Fibroblast of villous mesenchyme (primary cell): ENCODE measurements at regions not wholly inside any gene's neighbourhood (a gene's known extent, or its start where the extent isn't known, plus 50 kb on each side); places are given as distances from the start of the nearest gene placed in this dataset.

Experiments used
- DNase-seq: peaks from one replicate; pipeline ENCODE4 v3.0.0-alpha.2; 2010; ENCODE audit warnings: low read depth
- H3K4me3 ChIP-seq: 2 replicates; pipeline ENCODE4 v1.5.1; 2011; ENCODE audit warnings: low read depth, mild to moderate bottlenecking, low read length
- TF ChIP-seq, protein P1 (sequence below): IDR thresholded peaks from 2 replicates; pipeline ENCODE4 v1.5.1; 2012; ENCODE audit warnings: low read depth, mild to moderate bottlenecking, low read length; ENCODE audit not compliant: insufficient read depth

DNA sequence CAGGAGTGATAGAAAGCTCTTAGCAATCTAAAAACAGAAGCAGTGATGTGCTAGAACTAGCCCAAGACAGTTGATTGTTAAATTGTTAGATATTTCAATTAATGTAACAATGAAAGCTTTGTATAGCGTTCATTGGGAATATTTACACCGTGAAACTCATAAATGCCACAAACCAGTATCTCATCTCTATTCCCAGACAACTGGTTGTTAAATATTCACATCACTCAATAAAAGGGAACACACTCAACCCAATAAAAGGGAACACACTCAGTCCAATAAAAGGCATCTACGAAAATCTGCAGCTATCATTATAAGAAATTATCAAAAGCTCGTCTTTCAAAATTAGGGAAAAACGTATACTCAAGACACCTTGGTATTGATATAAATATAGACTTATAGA lies 270.9 kb downstream of the CYLC2 start:
- TF ChIP-seq, protein P1, sequence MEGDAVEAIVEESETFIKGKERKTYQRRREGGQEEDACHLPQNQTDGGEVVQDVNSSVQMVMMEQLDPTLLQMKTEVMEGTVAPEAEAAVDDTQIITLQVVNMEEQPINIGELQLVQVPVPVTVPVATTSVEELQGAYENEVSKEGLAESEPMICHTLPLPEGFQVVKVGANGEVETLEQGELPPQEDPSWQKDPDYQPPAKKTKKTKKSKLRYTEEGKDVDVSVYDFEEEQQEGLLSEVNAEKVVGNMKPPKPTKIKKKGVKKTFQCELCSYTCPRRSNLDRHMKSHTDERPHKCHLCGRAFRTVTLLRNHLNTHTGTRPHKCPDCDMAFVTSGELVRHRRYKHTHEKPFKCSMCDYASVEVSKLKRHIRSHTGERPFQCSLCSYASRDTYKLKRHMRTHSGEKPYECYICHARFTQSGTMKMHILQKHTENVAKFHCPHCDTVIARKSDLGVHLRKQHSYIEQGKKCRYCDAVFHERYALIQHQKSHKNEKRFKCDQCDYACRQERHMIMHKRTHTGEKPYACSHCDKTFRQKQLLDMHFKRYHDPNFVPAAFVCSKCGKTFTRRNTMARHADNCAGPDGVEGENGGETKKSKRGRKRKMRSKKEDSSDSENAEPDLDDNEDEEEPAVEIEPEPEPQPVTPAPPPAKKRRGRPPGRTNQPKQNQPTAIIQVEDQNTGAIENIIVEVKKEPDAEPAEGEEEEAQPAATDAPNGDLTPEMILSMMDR = no peak
- H3K4me3 ChIP-seq = no peak overlapping the region
- no peak for DNase-seq

DNA sequence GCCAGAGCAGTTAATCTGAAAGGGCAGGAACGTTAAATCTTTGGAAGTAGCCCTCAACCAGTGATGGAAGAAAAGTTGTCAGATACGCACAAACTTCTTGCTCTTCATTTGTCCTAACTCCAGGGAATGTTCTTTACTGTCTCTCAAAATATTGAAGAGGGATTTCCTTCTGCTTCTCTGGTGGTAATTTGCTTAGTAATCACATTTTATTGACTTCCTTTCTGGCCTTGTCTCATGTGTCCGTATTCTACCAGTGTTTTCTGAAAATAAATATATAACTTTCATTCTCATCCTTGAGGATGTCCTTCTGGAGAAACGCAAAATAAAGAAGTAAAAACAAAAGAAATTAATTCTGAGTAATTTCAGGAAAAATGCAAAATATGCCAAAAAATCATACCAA lies 282.1 kb downstream of the CYLC2 start:
- DNase-seq = no peak
- TF ChIP-seq, protein P1 = no peak
- no peak overlapping the region for H3K4me3 ChIP-seq

DNA sequence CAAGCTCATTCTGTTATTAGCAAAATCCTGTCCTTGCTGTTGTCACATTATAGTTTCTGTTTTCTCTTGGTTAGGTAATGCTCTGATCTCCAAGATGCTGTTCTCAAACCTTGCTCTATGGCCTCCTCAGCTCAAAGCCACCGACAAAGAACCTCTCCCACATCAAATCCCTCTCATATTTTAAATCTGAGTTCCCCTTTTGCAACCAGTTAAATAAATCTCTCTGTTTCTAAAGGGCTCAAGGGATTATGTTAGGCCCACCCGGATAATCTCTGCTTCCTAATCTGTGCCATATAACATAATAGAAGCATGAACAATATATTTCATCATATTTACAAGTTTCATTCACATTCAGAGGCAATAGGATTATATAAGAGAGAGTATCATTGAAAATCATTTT lies 286.0 kb downstream of the CYLC2 start:
- TF ChIP-seq, protein P1 = no peak

DNA sequence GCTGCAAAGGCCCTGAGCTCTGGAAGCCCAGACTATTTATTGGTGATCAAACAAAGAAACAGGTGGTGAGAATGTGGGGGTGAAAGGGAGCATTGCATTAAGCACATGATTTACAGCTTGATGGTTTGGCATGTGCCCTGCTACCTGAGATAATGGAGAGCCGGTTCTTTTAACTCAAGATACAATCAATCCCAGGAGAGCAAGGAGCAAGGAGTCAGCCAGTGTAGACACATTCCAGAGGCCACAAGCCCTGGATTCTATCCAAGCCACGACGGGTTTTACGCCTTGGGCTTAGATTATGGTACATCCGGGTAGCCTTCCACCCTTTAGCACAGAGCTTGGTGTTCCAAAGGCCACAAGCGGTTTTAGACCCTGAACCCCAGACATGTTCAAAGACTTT lies 292.2 kb downstream of the CYLC2 start:
- no peak for DNase-seq
- no peak overlapping the region for H3K4me3 ChIP-seq
- TF ChIP-seq, protein P1 = no peak

More for the DNA sequence above, 286.0 kb downstream of the CYLC2 start:
- no peak overlapping the region for H3K4me3 ChIP-seq
- no peak for DNase-seq

DNA sequence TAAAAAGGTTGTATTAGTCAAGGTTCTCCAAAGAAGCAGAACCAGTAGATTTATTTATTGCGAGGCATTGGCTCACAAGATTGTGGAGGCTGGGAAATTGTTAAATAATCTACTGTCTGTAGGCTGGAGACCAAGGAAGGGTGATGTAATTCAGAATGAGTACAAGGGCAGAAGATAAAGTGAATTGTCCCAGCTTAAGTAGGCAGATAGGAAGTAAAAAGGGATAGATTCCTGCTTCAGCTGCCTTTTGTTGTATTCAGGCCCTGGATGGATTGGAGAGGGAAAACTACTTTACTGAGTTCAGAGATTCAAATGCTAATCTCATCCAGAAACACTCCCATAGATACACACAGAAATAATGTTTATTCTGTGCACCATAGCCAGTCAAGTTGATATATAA lies 301.1 kb downstream of the CYLC2 start:
- DNase-seq = no peak
- TF ChIP-seq, protein P1 = no peak
- H3K4me3 ChIP-seq = no peak overlapping the region

DNA sequence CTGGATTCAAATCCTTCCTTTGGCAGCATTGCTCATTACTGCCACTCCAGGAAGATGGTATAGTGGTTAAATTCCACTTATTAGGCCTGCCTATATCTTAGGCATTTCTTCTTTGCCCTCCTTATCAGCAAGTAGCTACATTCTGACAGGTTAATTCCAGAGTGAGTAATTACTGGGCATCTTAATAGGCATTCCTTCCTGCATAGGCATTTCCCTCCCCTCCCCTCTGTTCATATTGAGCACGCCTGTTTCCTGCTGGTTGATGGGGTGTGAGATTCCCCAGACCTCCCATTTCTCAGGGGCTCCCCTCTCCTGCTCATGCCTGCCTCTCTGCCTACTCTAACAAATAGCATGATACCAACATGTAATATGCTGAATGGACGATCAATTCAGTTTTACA lies 305.9 kb downstream of the CYLC2 start:
- DNase-seq = no peak
- TF ChIP-seq, protein P1 = no peak
- H3K4me3 ChIP-seq = no peak overlapping the region

DNA sequence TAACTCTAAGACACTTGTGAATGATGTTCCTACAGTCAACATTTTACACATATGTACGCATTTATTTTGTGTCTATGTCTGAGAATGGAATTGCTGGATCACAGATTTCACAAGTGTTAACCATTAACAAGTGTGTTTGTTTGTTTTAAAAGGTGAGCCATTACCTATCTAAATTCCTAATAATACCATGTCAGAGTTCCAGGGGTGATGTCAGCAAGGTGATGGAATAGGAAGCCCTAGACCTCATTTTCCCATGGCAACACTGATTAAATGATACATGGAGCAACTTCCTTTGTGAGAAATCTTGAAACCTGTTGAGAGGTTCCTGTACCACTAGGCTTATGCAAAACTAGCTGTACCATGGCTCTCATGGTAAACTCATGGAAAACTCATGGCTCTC lies 309.7 kb downstream of the CYLC2 start:
- TF ChIP-seq, protein P1 = no peak
- no peak overlapping the region for H3K4me3 ChIP-seq
- no peak for DNase-seq
